GM06990 (cell line): ENCODE measurements at regions not wholly inside any gene's neighbourhood (a gene's known extent, or its start where the extent isn't known, plus 50 kb on each side); places are given as distances from the start of the nearest gene placed in this dataset.

ENCODE experiments used
- DNase-seq: peaks from one replicate; pipeline ENCODE4 v3.0.0-alpha.2; 2011; ENCODE audit not compliant: insufficient read length; ENCODE audit errors: extremely low read depth
- H3K27me3 ChIP-seq: replicated peaks from 2 replicates; pipeline ENCODE4 v1.6.0; 2011; ENCODE audit warnings: low read length; ENCODE audit not compliant: control insufficient read depth, insufficient read depth
- H3K36me3 ChIP-seq: 2 replicates; pipeline ENCODE4 v1.5.1; 2011; ENCODE audit warnings: low read length; ENCODE audit not compliant: control insufficient read depth, insufficient read depth
- H3K4me3 ChIP-seq: replicated peaks from 2 replicates; pipeline ENCODE4 v1.5.1; 2011; ENCODE audit warnings: low read depth, mild to moderate bottlenecking, control low read depth, low read length
- CTCF ChIP-seq: IDR thresholded peaks from 2 replicates; pipeline ENCODE4 v1.5.1; 2011; ENCODE audit warnings: low read length, control low read depth, mild to moderate bottlenecking, inconsistent platforms; ENCODE audit not compliant: insufficient read depth, poor library complexity, severe bottlenecking

- TF ChIP-seq CTCF = no peak
- Histone ChIP-seq H3K36me3 (no peaks in the 10 kb centered on the region), H3K4me3 (no peak overlapping the region), H3K27me3 (no peaks in the 10 kb centered on the region)
- no peak for DNase-seq
Measured at GRCh38 chr4:133476063-133476462, 327.0 kb downstream of the PCDH10 start.

DNA sequence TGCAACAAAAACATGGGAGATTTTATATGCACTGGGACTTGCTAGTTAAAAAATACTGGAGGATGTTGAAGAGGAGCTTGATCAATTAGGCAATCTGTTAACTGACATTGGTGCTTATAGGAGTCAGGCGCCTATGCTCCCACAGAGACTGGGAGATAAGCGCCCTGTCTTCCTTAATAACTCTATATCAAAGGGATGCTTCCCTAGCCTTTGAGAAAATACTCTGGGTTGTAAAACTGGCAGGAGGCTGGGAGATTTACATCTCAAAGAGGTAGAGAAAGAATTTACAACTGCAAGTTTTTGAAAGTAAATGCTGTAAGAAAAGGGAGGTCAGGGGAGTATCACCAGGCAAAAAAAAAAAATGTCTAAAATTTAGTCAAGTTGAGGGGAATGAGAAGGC is 325.4 kb downstream of the PCDH10 start:
- TF ChIP-seq CTCF = no peak

GRCh38 chr4:133472244-133472643 is 323.1 kb downstream of the PCDH10 start:
- H3K36me3 ChIP-seq = no peaks in the 10 kb centered on the region
- TF ChIP-seq CTCF = no peak
- DNase-seq = no peak

More for the DNA sequence above, 325.4 kb downstream of the PCDH10 start:
- Histone ChIP-seq H3K36me3 (no peaks in the 10 kb centered on the region), H3K27me3 (no peaks in the 10 kb centered on the region), H3K4me3 (no peak overlapping the region)
- no peak for DNase-seq

DNA sequence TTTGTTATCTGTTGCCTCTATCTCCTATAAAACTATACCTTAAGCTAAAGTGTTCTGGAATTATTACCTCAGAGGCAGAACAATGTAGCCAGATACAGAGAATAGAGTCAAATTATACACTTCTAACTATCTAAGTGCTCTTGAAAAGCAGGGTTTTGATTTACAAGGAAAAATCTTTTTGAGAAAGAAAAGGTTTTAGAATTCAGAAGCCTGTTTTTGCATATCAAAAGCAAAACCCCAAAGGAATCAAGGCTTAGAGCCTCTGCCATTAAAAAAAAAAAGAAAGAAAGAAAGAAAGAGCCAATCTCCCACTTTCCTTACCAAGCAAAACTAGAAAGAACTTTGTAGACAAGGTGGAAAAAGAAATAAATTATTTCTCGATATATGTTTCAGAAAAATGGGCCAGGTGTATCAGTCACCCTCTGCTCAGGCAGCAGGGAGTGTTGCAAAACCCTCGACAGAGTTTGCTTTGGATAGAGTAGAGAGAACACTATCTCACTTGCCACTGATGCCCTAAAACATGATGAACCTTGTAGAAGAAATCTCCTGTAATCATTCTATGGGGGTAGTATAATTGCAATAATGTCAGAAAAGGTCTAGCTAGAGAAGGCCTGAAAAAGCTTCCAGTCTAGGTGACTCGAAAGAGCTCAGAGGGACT is 318.3 kb downstream of the PCDH10 start:
- H3K4me3 ChIP-seq = no peak overlapping the region
- no peak for DNase-seq
- H3K27me3 ChIP-seq = no peaks in the 10 kb centered on the region
- TF ChIP-seq CTCF = no peak
- no peaks in the 10 kb centered on the region for H3K36me3 ChIP-seq

More at GRCh38 chr4:133472244-133472643, 323.1 kb downstream of the PCDH10 start:
- H3K4me3 ChIP-seq = no peak overlapping the region
- no peaks in the 10 kb centered on the region for H3K27me3 ChIP-seq

- DNase-seq = no peak
- Histone ChIP-seq H3K27me3 (no peaks in the 10 kb centered on the region), H3K36me3 (no peaks in the 10 kb centered on the region), H3K4me3 (no peak overlapping the region)
- TF ChIP-seq CTCF = no peak
Measured at GRCh38 chr4:133465022-133465421, 315.9 kb downstream of the PCDH10 start.

DNA sequence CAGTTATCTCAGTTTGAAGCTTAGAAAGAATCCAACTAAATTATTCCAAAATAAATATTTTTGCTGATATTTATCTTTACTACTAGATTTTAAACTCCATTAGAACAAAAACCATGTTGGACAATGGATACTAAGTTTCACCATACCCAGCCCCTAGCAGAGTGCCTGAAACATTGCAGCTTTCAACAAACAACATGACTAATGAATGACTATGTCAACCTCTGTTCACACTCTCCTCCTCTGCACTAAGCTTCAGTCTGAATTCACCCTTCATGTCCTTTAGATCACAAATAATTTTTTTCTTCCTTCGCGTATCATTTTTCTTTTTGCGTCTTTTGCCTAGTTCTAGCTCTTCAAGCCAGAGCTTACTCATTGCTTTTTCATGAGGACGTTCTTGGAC is 315.2 kb downstream of the PCDH10 start:
- Histone ChIP-seq H3K27me3 (no peaks in the 10 kb centered on the region), H3K4me3 (no peak overlapping the region), H3K36me3 (no peaks in the 10 kb centered on the region)
- TF ChIP-seq CTCF = no peak
- DNase-seq = no peak
